ENCODE measurements at regions not wholly inside any gene's neighbourhood (a gene's known extent, or its start where the extent isn't known, plus 50 kb on each side); places are given as distances from the start of the nearest gene placed in this dataset.

DNA sequence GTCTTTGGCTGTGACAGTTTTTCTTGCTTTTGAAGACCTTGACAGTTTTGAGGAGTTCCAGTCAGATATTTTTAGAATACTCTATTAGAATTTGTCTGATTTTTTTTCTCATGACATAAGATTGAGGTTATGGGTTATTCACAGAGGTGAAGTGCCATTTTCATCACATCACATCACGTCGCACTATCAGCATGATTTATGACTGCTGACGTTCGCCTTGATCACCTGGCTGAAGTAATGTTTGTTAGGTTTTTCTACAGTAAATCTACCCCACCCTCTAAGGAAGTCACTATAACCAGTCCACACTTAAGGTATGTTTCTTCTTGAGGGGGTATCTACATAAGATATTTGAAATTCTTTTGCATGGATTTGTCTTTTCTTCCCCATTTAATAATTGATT is 169.7 kb downstream of the NDFIP2 start:
- no peak overlapping the region for H2BK20ac ChIP-seq (ENCODE audit: low read depth, low read length)
- intact Hi-C loops (cut with micrococcal nuclease) (no loop called here), dilution Hi-C loops (cut with HindIII; ENCODE audit: low sequenced_read_pairs, unreplicated experiment) (no loop called here), in situ Hi-C loops (cut with MboI; ENCODE audit: low sequenced_read_pairs) (no loop called here)
- H3K4me1 ChIP-seq (ENCODE audit: control insufficient read depth, insufficient read depth, low read length): no peaks in the 10 kb centered on the region
- H3K4me2 ChIP-seq (ENCODE audit: low read depth, low read length): no peak overlapping the region
- no peak overlapping the region for H3K9ac ChIP-seq (ENCODE audit: low read depth, low read length)
- WGBS, 2 experiments (ENCODE audit: extremely low coverage in 2 of 2, insufficient read length in 1 of 2): no CpG with 5 or more reads among the region's 4 CpGs
- H2BK120ac ChIP-seq (ENCODE audit: low read depth, low read length): no peak overlapping the region
- H3K4me3 ChIP-seq (ENCODE audit: insufficient read depth, low read depth, low read length): no peak overlapping the region
- no peak for TF ChIP-seq MAZ (IDR thresholded peaks at IDR 0.05; ENCODE audit: borderline replicate concordance, low read depth, low read length)
- no peak for TF ChIP-seq FOS (IDR thresholded peaks at IDR 0.05; ENCODE audit: low read depth, low read length)
- TF ChIP-seq MAFK (IDR thresholded peaks at IDR 0.05; ENCODE audit: low read depth, low read length): no peak
- TF ChIP-seq BHLHE40 (IDR thresholded peaks at IDR 0.05; ENCODE audit: low read depth, low read length): no peak
- no peak for TF ChIP-seq POLR2A (IDR thresholded peaks at IDR 0.05; ENCODE audit: low read depth, low read length)
- TF ChIP-seq CEBPB (IDR thresholded peaks at IDR 0.05; ENCODE audit: low read depth, low read length): no peak
- TF ChIP-seq USF2 (IDR thresholded peaks at IDR 0.05; ENCODE audit: low read depth, low read length): no peak
- no peak for TF ChIP-seq MXI1 (IDR thresholded peaks at IDR 0.05; ENCODE audit: borderline replicate concordance, low read depth, low read length)
- no peak for TF ChIP-seq CHD1 (IDR thresholded peaks at IDR 0.05; ENCODE audit: low read depth, low read length)
- TF ChIP-seq ELK1 (IDR thresholded peaks at IDR 0.05; ENCODE audit: borderline replicate concordance, low read depth, low read length): no peak
- no peak for TF ChIP-seq RCOR1 (IDR thresholded peaks at IDR 0.05; ENCODE audit: insufficient replicate concordance, low read length)
- no peak for TF ChIP-seq RAD21 (IDR thresholded peaks at IDR 0.05; ENCODE audit: low read length)
- TF ChIP-seq SMC3 (IDR thresholded peaks at IDR 0.05; ENCODE audit: low read depth, low read length): no peak
- no peak overlapping the region for H2BK5ac ChIP-seq (ENCODE audit: low read depth, low read length, poor library complexity, severe bottlenecking)
- H3K27ac ChIP-seq (ENCODE audit: insufficient read depth, low read length): no peak overlapping the region
- ATAC-seq (ENCODE audit: low read depth): no peak
- no peak overlapping the region for H3K18ac ChIP-seq (ENCODE audit: low read depth, low read length)
- BruUV-seq (replicated peaks): no TSS peak
- ChIA-PET CTCF (no interaction called here), POLR2A (ENCODE audit: unreplicated experiment) (no interaction called here)
- no peak overlapping the region for H3K56ac ChIP-seq (ENCODE audit: extremely low read depth, insufficient read depth, low read length)
- H2AFZ ChIP-seq (replicated peaks; ENCODE audit: low read length, poor library complexity): no peak overlapping the region
- H3K9me3 ChIP-seq (ENCODE audit: control insufficient read depth, insufficient read depth, low read length): no peaks in the 10 kb centered on the region
- H4K20me1 ChIP-seq (ENCODE audit: insufficient read depth, low read length): no peaks in the 10 kb centered on the region
- no peak overlapping the region for H3K14ac ChIP-seq (replicated peaks; ENCODE audit: low read depth, low read length)
- no peak overlapping the region for H4K91ac ChIP-seq (ENCODE audit: insufficient read depth, low read depth, low read length)
- H3K27me3 ChIP-seq (ENCODE audit: control insufficient read depth, insufficient read depth, low read length): no peaks in the 10 kb centered on the region; the same call in none of the 2 replicates
- no peak overlapping the region for H3K4ac ChIP-seq (ENCODE audit: low read depth, low read length)
- H2AK9ac ChIP-seq (replicated peaks; ENCODE audit: low read depth, low read length, poor library complexity): no peak overlapping the region
- no peaks in the 10 kb centered on the region for H3K36me3 ChIP-seq (ENCODE audit: control insufficient read depth, insufficient read depth, low read length)
- H4K5ac ChIP-seq (ENCODE audit: low read depth, low read length): no peak overlapping the region
- no peaks in the 10 kb centered on the region for H3K9me1 ChIP-seq (ENCODE audit: insufficient read depth, low read length)
- no peak overlapping the region for H4K8ac ChIP-seq (ENCODE audit: low read depth in 2 of 2, low read length in 2 of 2)
- H3K23ac ChIP-seq (ENCODE audit: low read depth, low read length): no peak overlapping the region
- H2AK5ac ChIP-seq (ENCODE audit: low read depth, low read length): no peak overlapping the region
- no peak for DNase-seq
- no peak overlapping the region for H2BK15ac ChIP-seq (ENCODE audit: low read depth, low read length)
- H3K79me1 ChIP-seq (ENCODE audit: low read depth in 1 of 2, low read length in 2 of 2): no peaks in the 10 kb centered on the region

All from IMR-90 (cell line).